GM21529 (cell line): ENCODE measurements at regions not wholly inside any gene's neighbourhood (a gene's known extent, or its start where the extent isn't known, plus 50 kb on each side); places are given as distances from the start of the nearest gene placed in this dataset.
"Not testable (repeated sequence)": the region's sequence is repeated elsewhere in the genome, so short reads cannot be mapped to it uniquely, and the experiment has no call there.

Source experiments
- ATAC-seq: cut with Tn5 transposase; IDR thresholded peaks from one replicate; pipeline ENCODE4 v1.9.1; 2021; ENCODE audit not compliant: unreplicated experiment

- no peak for ATAC-seq
These were observed 252.9 kb downstream of the DPY19L2 start for GRCh38 chr12:63415357-63415756.

GRCh38 chr12:63410197-63410596 lies 258.1 kb downstream of the DPY19L2 start:
- ATAC-seq, result no peak

- no peak for ATAC-seq
These were observed 255.8 kb upstream of the AVPR1A start for GRCh38 chr12:63406781-63407180.

- no peak for ATAC-seq
These were observed 253.6 kb upstream of the AVPR1A start for GRCh38 chr12:63404611-63405010.

GRCh38 chr12:63403256-63403655 lies 252.3 kb upstream of the AVPR1A start:
- no peak for ATAC-seq

- ATAC-seq, result no peak
These were observed 249.7 kb upstream of the AVPR1A start for GRCh38 chr12:63400718-63401117.

GRCh38 chr12:63400318-63400717 lies 249.3 kb upstream of the AVPR1A start:
- ATAC-seq, result no peak

GRCh38 chr12:63397807-63398206 lies 246.8 kb upstream of the AVPR1A start:
- ATAC-seq, result no peak

- no peak for ATAC-seq
These were observed 245.1 kb upstream of the AVPR1A start for GRCh38 chr12:63396135-63396534.

GRCh38 chr12:63394983-63395382 lies 244.0 kb upstream of the AVPR1A start:
- no peak for ATAC-seq

GRCh38 chr12:63394349-63394748 lies 243.3 kb upstream of the AVPR1A start:
- ATAC-seq, result no peak

- ATAC-seq, result no peak
These were observed 238.2 kb upstream of the AVPR1A start for GRCh38 chr12:63389211-63389610.

GRCh38 chr12:63387771-63388170 lies 236.8 kb upstream of the AVPR1A start:
- ATAC-seq, result no peak

GRCh38 chr12:63382930-63383329 lies 231.9 kb upstream of the AVPR1A start:
- no peak for ATAC-seq

GRCh38 chr12:63362791-63363190 lies 211.8 kb upstream of the AVPR1A start:
- no peak for ATAC-seq

- no peak for ATAC-seq
These were observed 211.2 kb upstream of the AVPR1A start for GRCh38 chr12:63362166-63362565.

- ATAC-seq, result no peak
These were observed 204.0 kb upstream of the AVPR1A start for GRCh38 chr12:63354969-63355368.

- ATAC-seq, result no peak
These were observed 202.6 kb upstream of the AVPR1A start for GRCh38 chr12:63353559-63353958.

- no peak for ATAC-seq
These were observed 200.4 kb upstream of the AVPR1A start for GRCh38 chr12:63351370-63351769.

- ATAC-seq, result no peak
These were observed 197.6 kb upstream of the AVPR1A start for GRCh38 chr12:63348556-63348955.

- ATAC-seq, result not testable (repeated sequence)
These were observed 186.2 kb upstream of the AVPR1A start for GRCh38 chr12:63337158-63337557.

GRCh38 chr12:63326260-63326659 lies 175.3 kb upstream of the AVPR1A start:
- ATAC-seq, result no peak

- ATAC-seq, result no peak
These were observed 174.8 kb upstream of the AVPR1A start for GRCh38 chr12:63325757-63326156.

GRCh38 chr12:63323942-63324341 lies 172.9 kb upstream of the AVPR1A start:
- ATAC-seq, result no peak
